ENCODE measurements at regions not wholly inside any gene's neighbourhood (a gene's known extent, or its start where the extent isn't known, plus 50 kb on each side); places are given as distances from the start of the nearest gene placed in this dataset.

DNA sequence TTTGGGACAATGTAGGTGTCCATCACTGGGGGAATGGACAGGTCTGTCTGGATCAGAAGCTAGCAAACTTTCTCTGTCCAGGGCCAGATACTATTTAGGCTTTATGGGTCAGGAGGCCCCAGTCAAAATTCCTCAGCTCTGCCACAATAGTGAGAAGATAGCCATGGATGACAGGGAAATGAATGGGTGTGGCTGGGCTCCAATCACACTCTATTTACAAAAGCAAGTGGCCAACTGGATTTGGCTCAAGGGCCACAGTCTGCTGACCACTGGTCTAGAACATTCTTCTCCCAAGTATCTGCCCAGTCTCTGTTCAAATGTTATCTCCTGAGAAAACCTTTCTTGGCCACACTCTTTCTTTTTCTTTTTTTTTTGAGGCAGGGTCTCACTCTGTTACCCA, 339.9 kb downstream of the SOX9 start:
- H3K27ac Mint-ChIP-seq (ENCODE audit: unreplicated experiment) = peak overlapping the region; percentile 62
- peaks cover 24% of the 10 kb centered on the region for H3K36me3 Mint-ChIP-seq (ENCODE audit: insufficient read depth, unreplicated experiment)
- Histone ChIP-seq H3K27me3 (replicated peaks; ENCODE audit: control insufficient read depth, insufficient read depth, low read length) (no peaks in the 10 kb centered on the region), H3K9me3 (no peaks in the 10 kb centered on the region), H3K4me1 (peaks cover 38% of the 10 kb centered on the region), H3K36me3 (ENCODE audit: control insufficient read depth, insufficient read depth, low read length) (no peaks in the 10 kb centered on the region), H3K4me3 (ENCODE audit: low read depth, low read length) (no peak overlapping the region)
- no peak for DNase-seq
- intact Hi-C loops (cut with micrococcal nuclease; ENCODE audit: unreplicated experiment) = no loop called here
- TF ChIP-seq, protein P1, sequence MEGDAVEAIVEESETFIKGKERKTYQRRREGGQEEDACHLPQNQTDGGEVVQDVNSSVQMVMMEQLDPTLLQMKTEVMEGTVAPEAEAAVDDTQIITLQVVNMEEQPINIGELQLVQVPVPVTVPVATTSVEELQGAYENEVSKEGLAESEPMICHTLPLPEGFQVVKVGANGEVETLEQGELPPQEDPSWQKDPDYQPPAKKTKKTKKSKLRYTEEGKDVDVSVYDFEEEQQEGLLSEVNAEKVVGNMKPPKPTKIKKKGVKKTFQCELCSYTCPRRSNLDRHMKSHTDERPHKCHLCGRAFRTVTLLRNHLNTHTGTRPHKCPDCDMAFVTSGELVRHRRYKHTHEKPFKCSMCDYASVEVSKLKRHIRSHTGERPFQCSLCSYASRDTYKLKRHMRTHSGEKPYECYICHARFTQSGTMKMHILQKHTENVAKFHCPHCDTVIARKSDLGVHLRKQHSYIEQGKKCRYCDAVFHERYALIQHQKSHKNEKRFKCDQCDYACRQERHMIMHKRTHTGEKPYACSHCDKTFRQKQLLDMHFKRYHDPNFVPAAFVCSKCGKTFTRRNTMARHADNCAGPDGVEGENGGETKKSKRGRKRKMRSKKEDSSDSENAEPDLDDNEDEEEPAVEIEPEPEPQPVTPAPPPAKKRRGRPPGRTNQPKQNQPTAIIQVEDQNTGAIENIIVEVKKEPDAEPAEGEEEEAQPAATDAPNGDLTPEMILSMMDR (IDR thresholded peaks at IDR 0.05; ENCODE audit: insufficient read depth in 1 of 2, low read depth in 1 of 2, low read length in 1 of 2, severe bottlenecking in 1 of 2, unreplicated experiment in 1 of 2) = no peak
- BruUV-seq (replicated peaks) = no TSS peak
- CTCF ChIA-PET = no interaction called here
- peaks cover 44% of the 10 kb centered on the region for H3K4me1 Mint-ChIP-seq (ENCODE audit: low read depth, unreplicated experiment)
- no peaks in the 10 kb centered on the region for H3K9me3 Mint-ChIP-seq (ENCODE audit: unreplicated experiment)
- POLR2A ChIA-PET = interaction anchor here (0.6 to 1.0 kb wide), 2 partner anchors 16 to 554 kb away, joined by 3 to 4 read pairs; no protein-coding TSS in a partner anchor
- no peak overlapping the region for H3K4me3 Mint-ChIP-seq (ENCODE audit: unreplicated experiment)
- H3K27me3 Mint-ChIP-seq (ENCODE audit: insufficient read depth, unreplicated experiment) = no peaks in the 10 kb centered on the region

DNA sequence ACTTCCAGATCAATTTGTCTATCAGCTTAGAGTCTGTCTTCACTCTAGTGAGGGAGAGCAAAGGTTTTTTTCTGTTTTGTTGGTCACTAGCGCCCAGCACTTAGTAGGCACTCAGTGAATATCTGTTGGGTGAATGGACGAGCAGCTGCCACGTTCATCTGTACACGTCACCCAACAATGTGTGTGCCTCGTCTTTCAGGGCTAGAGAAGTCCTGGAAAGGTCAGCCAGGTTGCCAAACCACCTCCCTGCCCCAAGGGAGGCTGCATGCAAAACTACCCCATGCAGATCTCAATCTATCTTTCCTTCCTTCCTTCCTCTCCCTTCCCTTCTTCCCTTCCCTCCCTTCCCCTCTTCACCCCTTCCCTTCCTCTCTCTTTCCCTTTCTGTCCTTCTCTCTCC, 340.9 kb downstream of the SOX9 start:
- no peak overlapping the region for H3K4me3 ChIP-seq (ENCODE audit: low read depth, low read length)
- peaks cover 24% of the 10 kb centered on the region for H3K36me3 Mint-ChIP-seq (ENCODE audit: insufficient read depth, unreplicated experiment)
- H3K9me3 ChIP-seq = no peaks in the 10 kb centered on the region
- intact Hi-C loops (cut with micrococcal nuclease; ENCODE audit: unreplicated experiment) = no loop called here
- H3K4me1 ChIP-seq = peaks cover 39% of the 10 kb centered on the region
- no peaks in the 10 kb centered on the region for H3K27me3 ChIP-seq (replicated peaks; ENCODE audit: control insufficient read depth, insufficient read depth, low read length)
- H3K4me3 Mint-ChIP-seq (ENCODE audit: unreplicated experiment) = no peak overlapping the region
- DNase-seq = no peak
- peak overlapping the region; percentile 74 for H3K27ac Mint-ChIP-seq (ENCODE audit: unreplicated experiment)
- no peaks in the 10 kb centered on the region for H3K27me3 Mint-ChIP-seq (ENCODE audit: insufficient read depth, unreplicated experiment)
- ChIA-PET POLR2A (no interaction called here), CTCF (no interaction called here)
- H3K9me3 Mint-ChIP-seq (ENCODE audit: unreplicated experiment) = no peaks in the 10 kb centered on the region
- no peaks in the 10 kb centered on the region for H3K36me3 ChIP-seq (ENCODE audit: control insufficient read depth, insufficient read depth, low read length)
- TF ChIP-seq, protein P1 (IDR thresholded peaks at IDR 0.05; ENCODE audit: insufficient read depth in 1 of 2, low read depth in 1 of 2, low read length in 1 of 2, severe bottlenecking in 1 of 2, unreplicated experiment in 1 of 2) = no peak
- peaks cover 52% of the 10 kb centered on the region for H3K4me1 Mint-ChIP-seq (ENCODE audit: low read depth, unreplicated experiment)
- no TSS peak for BruUV-seq (replicated peaks)

DNA sequence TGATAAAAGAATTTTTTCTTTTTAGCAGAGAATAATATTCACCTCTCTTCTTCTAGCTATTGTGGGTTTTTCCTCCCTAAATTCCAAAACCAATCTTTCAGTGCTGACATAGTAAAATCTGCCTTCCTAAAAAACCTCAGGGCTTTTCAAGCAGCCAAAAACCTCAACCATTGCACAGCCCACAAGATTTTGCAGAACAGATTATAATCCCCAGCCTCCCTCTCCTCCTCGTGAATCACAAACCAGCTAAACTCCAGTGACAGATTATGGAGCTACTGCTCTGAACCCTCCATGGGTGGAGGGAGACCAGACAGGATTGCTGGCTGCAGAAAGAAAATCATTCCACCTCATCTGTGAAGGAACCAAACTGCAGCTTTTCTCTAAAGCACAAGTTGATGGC, 341.6 kb downstream of the SOX9 start:
- peak overlapping the region; percentile 74 for H3K27ac Mint-ChIP-seq (ENCODE audit: unreplicated experiment)
- H3K4me3 Mint-ChIP-seq (ENCODE audit: unreplicated experiment) = no peak overlapping the region
- no peaks in the 10 kb centered on the region for H3K36me3 ChIP-seq (ENCODE audit: control insufficient read depth, insufficient read depth, low read length)
- H3K27me3 Mint-ChIP-seq (ENCODE audit: insufficient read depth, unreplicated experiment) = no peaks in the 10 kb centered on the region
- no peaks in the 10 kb centered on the region for H3K9me3 Mint-ChIP-seq (ENCODE audit: unreplicated experiment)
- intact Hi-C loops (cut with micrococcal nuclease; ENCODE audit: unreplicated experiment) = no loop called here
- DNase-seq = no peak
- H3K4me1 ChIP-seq = peaks cover 45% of the 10 kb centered on the region
- no peaks in the 10 kb centered on the region for H3K9me3 ChIP-seq
- ChIA-PET POLR2A (no interaction called here), CTCF (interaction anchor here (0.7 kb wide), 1 partner anchor 79 kb away, joined by 3 read pairs; no protein-coding TSS in a partner anchor)
- no peak overlapping the region for H3K4me3 ChIP-seq (ENCODE audit: low read depth, low read length)
- H3K4me1 Mint-ChIP-seq (ENCODE audit: low read depth, unreplicated experiment) = peaks cover 51% of the 10 kb centered on the region
- TF ChIP-seq, protein P1 (IDR thresholded peaks at IDR 0.05; ENCODE audit: insufficient read depth in 1 of 2, low read depth in 1 of 2, low read length in 1 of 2, severe bottlenecking in 1 of 2, unreplicated experiment in 1 of 2) = no peak
- no TSS peak for BruUV-seq (replicated peaks)
- H3K36me3 Mint-ChIP-seq (ENCODE audit: insufficient read depth, unreplicated experiment) = peaks cover 22% of the 10 kb centered on the region
- H3K27me3 ChIP-seq (replicated peaks; ENCODE audit: control insufficient read depth, insufficient read depth, low read length) = no peaks in the 10 kb centered on the region

Measured in Caco-2 (cell line).